COLO829 (cell line): ENCODE measurements at regions not wholly inside any gene's neighbourhood (a gene's known extent, or its start where the extent isn't known, plus 50 kb on each side); places are given as distances from the start of the nearest gene placed in this dataset.
A peak's percentile ranks its signal among the peaks of the same experiment; 100 is the strongest.

Experiments
- DNase-seq: peaks from one replicate; pipeline ENCODE4 v3.0.0; 2012; ENCODE audit warnings: low spot score

DNA sequence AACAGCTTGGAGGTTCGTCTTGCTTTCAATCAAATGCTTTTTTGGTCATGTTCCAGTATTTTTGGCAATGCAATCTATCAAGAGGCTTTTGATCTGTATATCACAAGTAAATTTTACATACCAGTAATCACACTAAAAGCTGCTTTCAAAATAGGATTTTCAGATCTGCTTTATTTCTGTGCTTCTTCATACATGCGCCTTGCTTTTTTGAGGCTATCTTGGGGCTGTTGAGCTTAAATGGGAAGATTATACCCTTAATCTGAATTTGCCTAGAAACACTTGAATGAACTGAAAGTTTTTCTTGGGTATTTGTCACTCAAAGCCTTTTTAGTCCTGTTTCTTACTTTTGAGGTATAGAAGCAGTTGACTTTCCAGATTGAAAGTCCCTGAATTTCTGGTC lies 62.1 kb upstream of the DCBLD2 start:
- no peak for DNase-seq

DNA sequence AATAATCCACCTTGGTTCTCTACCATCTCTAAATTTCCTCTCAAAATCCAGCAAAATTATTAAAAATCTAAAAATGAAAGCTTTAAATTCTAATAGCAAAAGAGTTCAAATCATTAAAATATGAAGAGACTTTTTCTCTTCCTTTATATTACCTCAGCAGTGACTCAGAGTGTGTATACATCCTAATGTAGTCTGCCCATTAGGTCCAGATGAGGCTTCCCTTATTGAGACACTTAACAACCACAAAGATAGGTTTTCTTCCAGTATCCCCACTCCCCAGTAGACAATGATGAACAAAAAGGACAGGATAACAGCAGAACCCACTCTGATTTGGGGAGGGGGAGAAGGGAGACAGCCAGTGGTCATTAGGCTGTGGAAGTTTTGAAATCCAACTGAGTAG lies 61.5 kb upstream of the DCBLD2 start:
- DNase-seq = no peak

DNA sequence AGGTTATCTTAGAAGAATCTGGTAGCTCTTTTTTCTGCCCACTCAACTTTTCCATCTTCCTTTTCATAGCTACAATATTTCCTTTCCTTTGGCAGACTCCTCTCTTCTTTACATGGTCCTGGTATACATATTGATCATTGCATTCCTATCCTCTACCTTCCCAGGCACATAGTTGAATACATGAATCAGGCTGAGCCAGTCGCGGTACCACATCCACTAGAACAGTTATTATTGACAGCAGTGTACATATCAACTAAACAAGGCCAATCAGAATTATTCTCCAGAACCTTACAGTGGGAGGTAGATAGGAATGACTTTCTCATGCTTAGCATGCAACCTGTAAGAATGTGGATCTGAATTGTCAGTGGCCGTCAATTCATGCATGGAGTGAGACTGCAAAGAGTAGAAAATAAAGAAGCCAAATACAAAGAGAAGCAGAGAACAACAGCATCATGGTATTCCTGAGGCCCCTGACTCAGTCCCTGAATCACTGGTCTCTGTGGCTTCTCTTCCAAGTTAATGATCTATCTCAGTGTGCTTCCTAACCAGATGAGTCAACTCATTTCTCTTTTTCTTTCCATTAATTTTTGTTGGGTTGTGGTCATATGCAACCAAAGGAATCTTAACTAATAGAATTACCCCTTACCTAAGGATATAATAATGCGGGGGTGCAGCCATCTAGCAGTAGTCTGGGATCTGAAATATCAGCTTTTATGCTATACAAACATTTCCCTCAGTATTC lies 60.9 kb upstream of the DCBLD2 start:
- DNase-seq = peak; percentile 83

DNA sequence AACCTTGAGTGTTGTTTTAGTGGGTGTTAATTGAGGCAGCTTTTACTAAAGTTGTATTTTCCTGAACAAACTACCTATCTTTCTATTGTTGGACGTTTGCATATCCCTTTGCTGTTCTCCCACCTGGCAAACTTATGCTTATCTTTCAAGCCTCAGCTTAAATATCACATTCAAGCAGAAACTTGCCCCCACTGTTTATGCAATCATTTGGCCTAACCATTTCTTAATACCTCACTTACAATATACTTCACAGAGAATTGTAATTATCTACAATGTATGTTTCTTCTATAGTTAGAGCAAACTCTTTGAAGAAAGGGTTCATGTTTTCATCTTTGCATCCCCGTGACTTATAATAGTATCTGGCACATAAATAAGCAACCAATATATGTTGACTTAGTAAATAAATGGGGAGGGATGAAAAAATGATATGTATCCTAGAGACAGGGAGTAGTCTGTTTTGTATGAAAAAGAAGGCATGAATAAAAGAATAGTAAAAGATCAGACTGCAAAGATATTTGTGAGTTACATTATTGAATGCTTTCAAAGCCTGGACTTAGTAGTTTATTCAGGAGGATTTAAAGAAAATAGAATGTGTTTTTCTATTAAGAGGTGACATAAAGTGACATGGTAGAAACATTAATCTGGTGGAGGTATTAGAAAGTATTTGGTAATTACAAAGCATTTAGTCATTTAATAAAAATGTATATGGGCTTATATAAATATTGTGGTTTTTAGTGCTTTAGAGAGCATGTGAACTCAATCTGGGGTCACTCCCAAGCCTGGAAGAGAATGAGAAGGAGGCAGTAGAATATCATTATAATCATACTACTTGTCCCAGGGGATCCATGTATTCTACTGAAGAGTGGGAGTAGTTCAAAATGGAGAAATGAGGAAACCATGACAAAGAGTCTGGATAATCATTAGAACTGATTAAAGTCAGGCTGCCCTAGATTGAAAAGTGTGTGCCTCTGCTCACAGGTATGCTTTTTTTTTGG lies 60.0 kb upstream of the DCBLD2 start:
- DNase-seq = no peak

DNA sequence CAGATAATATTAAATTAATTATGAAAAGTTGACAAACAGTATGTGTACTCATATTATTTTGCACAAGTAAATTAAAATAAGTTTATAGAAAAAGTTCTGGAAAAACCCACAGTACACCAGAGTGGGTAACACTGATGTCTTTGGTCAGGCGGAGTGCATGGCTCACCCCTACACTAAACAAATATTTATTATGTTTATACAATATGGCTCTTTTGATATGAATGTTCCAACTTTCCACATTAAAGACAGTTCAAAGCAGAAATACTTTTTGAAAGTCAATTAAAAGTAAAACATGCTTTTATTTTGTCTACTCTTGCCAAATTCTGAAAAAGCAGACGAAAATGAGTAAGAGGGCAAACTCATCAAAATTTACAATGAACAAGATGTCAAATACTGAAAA lies 56.2 kb upstream of the DCBLD2 start:
- no peak for DNase-seq

DNA sequence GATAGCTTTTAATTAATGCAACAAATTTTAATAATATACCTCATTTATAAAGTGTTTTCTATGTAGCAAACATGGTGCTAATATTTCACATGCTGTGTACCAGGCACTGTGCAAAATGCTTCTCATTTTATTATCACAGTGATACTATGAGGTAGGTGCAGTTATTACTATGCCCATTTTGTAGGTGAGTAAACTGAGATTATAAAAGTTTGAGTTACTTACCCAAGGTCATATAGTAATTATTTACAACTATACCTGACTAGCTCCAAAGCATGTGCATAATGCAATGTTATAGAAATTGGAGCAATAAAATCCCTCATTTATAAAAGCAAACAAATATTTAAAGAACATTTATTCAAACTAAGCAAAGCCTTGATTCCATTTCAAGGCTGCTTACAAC lies 54.5 kb upstream of the DCBLD2 start:
- no peak for DNase-seq

DNA sequence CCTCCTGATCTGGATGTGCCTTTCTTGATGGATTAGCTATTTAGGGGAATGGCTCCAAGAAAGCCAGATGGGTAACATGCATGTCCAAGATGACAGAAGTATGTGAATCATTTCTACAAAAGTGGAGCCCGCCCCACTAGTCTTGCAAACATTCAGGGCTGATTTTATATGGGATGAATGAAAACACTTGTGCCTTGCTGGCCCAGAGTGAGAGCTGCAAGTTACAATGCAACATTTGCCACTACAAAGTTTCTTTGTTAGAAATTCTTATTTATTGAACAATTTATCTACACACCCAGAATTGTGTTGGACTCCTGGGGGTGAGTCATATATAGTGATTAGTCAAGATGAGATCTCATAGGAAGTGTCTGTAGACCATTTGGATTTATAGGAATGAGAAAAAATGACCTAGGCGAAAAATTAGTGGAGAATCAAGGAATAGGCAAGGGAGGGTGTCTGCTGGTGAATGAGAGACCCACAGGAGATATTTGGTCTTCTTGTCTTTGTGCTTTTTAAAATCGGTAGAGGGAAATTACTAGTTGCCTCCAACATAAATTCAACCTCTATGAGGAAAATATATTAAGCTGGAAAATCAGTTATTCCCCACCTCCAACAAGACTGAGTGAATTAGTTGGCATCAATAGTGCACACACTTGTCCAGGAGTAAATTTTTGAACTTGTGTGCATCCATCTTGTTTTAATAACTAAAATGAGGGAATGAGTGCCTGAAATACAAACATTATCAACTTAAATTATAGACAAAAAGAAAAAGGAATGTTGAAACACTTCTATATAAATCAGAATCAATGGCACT lies 53.5 kb upstream of the DCBLD2 start:
- DNase-seq = no peak

DNA sequence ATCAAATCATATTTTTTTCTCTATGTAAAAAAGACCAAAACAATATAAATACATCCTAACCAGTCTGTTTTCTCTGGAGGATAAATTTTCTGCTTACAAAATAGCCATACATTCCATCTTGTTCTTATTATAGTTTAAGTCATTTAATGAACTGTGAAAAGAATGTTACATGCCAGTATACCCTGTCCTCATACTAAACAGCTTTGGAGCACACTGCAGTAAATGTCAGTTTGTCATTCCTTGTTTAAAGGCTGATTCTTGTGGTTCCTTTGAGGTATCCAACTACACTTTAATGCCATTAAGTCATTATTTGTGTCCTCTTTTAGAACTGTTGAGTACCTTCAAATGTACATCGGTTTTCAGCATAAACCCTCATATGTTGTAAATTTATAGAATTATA lies 52.7 kb upstream of the DCBLD2 start:
- DNase-seq = no peak

DNA sequence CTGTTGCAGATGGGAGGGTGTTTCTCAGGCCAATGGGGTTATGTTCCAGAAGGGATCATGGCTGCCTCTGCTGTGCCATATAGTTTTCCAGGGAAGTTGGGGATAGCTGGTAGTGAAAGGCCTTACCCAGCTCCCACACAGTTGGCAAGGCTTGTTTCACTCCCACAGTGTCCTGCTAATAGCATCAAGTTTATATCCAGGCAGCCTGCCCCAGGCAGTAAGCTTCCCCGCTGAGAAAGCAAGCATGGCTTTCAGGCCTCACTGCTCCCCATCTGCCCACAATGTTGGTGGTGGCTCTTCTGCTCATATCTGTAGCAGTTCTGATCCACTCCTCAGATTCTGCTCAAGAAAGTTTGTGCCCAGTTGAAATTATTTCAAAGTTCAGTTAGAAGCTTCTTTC lies 50.9 kb upstream of the DCBLD2 start:
- DNase-seq = no peak
